HG02870 (cell line): ENCODE measurements at regions not wholly inside any gene's neighbourhood (a gene's known extent, or its start where the extent isn't known, plus 50 kb on each side); places are given as distances from the start of the nearest gene placed in this dataset.
"Not testable (repeated sequence)": the region's sequence is repeated elsewhere in the genome, so short reads cannot be mapped to it uniquely, and the experiment has no call there.

Source experiments
- ATAC-seq: cut with Tn5 transposase; IDR thresholded peaks from one replicate; pipeline ENCODE4 v1.9.1; 2021; ENCODE audit warnings: mild to moderate bottlenecking, moderate library complexity; ENCODE audit not compliant: unreplicated experiment

- ATAC-seq: not testable (repeated sequence)
Measured at GRCh38 chr20:19921829-19922228, 95.3 kb upstream of the NAA20 start.

- no peak for ATAC-seq
Measured at GRCh38 chr20:19922716-19923115, 94.4 kb upstream of the NAA20 start.

GRCh38 chr20:19923762-19924161, 93.4 kb upstream of the NAA20 start:
- ATAC-seq: no peak

GRCh38 chr20:19924255-19924654, 92.9 kb upstream of the NAA20 start:
- no peak for ATAC-seq

- no peak for ATAC-seq
Measured at GRCh38 chr20:19926591-19926990, 90.6 kb upstream of the NAA20 start.

GRCh38 chr20:19928328-19929011, 88.7 kb upstream of the NAA20 start:
- ATAC-seq: no peak

GRCh38 chr20:19929012-19929360, 88.2 kb upstream of the NAA20 start:
- ATAC-seq: no peak

GRCh38 chr20:19929481-19930145, 87.5 kb upstream of the NAA20 start:
- ATAC-seq: no peak

GRCh38 chr20:19930426-19930825, 86.7 kb upstream of the NAA20 start:
- no peak for ATAC-seq

- ATAC-seq: no peak
Measured at GRCh38 chr20:19932170-19932667, 84.9 kb upstream of the NAA20 start.

- ATAC-seq: no peak
Measured at GRCh38 chr20:19934792-19935491, 82.2 kb upstream of the NAA20 start.

GRCh38 chr20:19935842-19936241, 81.3 kb upstream of the NAA20 start:
- ATAC-seq: no peak

GRCh38 chr20:19936466-19937200, 80.5 kb upstream of the NAA20 start:
- no peak for ATAC-seq

- peak; percentile 22 for ATAC-seq
Measured at GRCh38 chr20:19937218-19937617, 79.9 kb upstream of the NAA20 start.

GRCh38 chr20:19937651-19938420, 79.3 kb upstream of the NAA20 start:
- peak; percentile 86 for ATAC-seq

GRCh38 chr20:19938421-19939090, 78.6 kb upstream of the NAA20 start:
- no peak for ATAC-seq

- no peak for ATAC-seq
Measured at GRCh38 chr20:19940988-19941460, 76.1 kb upstream of the NAA20 start.

GRCh38 chr20:19942611-19943010, 74.6 kb upstream of the NAA20 start:
- ATAC-seq: no peak

- ATAC-seq: no peak
Measured at GRCh38 chr20:19943061-19943521, 74.1 kb upstream of the NAA20 start.
